ENCODE measurements at regions not wholly inside any gene's neighbourhood (a gene's known extent, or its start where the extent isn't known, plus 50 kb on each side); places are given as distances from the start of the nearest gene placed in this dataset.

- TF ChIP-seq POLR2A (IDR thresholded peaks at IDR 0.05; ENCODE audit: low read depth, low read length) (no peak), TAF1 (IDR thresholded peaks at IDR 0.05; ENCODE audit: borderline replicate concordance, low read depth, low read length) (no peak)
Measured at GRCh38 chr10:76640806-76641205, 996.8 kb downstream of the KCNMA1 start.
